Spleen (tissue), 7 donors: ENCODE measurements at regions not wholly inside any gene's neighbourhood (a gene's known extent, or its start where the extent isn't known, plus 50 kb on each side); places are given as distances from the start of the nearest gene placed in this dataset.

Experiments
- POLR2A ChIP-seq, 3 donors: fragments of 450-650 bp; IDR thresholded peaks; one replicate each; pipeline ENCODE4 v1.5.1; 2017; ENCODE audit warnings: antibody characterized with exemption in 3 of 3, mild to moderate bottlenecking in 1 of 3
- POLR2AphosphoS5 ChIP-seq, 3 donors: sonication (generic); formaldehyde crosslinking; IDR thresholded peaks; one replicate each; pipeline ENCODE4 v1.5.1; 2017; ENCODE audit warnings: antibody characterized with exemption in 3 of 3
- TF ChIP-seq, protein P1 (sequence below), 11 experiments: fragments of 200-600 bp in 7 of 11; fragments of 450-650 bp in 4 of 11; sonication (generic) in 4 of 11; IDR thresholded peaks in 8 of 11; conservative IDR thresholded peaks in 3 of 11; 1 replicate in 7 of 11; 2 replicates in 4 of 11; pipeline versions ENCODE4 v1.4.0 to v1.8.0; 2016 to 2021; ENCODE audit warnings: antibody characterized with exemption in 11 of 11, inconsistent platforms in 4 of 11, mild to moderate bottlenecking in 1 of 11
- donor health status: DM: no; HTN: no; CAD: no; lungs with moderate emphysema.
- donor health status: DM: no; HTN: no; CAD: no.
- donor health status: DM: no; HTN: no; CAD: no.

DNA sequence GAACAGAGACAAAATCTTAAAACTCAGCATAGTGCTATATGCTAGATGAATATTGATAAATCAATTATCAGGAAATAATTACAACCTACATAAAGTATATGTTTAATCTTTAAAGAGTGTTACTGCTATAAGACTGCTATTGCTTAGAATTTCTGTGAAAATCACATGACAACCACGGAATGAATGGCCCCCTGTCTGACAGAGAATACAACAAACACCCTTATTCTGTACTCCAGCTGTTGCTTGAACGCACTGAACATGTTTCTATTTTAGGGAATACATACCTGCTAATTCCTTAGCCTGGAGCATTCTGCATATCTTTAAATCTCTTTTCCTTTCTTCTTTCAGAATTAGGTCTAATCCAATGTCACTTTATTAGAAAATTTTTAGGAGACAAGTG is 452.4 kb upstream of the PHF14 start:
- TF ChIP-seq POLR2A (IDR thresholded peaks at IDR 0.05) = no peak
- TF ChIP-seq, protein P1, sequence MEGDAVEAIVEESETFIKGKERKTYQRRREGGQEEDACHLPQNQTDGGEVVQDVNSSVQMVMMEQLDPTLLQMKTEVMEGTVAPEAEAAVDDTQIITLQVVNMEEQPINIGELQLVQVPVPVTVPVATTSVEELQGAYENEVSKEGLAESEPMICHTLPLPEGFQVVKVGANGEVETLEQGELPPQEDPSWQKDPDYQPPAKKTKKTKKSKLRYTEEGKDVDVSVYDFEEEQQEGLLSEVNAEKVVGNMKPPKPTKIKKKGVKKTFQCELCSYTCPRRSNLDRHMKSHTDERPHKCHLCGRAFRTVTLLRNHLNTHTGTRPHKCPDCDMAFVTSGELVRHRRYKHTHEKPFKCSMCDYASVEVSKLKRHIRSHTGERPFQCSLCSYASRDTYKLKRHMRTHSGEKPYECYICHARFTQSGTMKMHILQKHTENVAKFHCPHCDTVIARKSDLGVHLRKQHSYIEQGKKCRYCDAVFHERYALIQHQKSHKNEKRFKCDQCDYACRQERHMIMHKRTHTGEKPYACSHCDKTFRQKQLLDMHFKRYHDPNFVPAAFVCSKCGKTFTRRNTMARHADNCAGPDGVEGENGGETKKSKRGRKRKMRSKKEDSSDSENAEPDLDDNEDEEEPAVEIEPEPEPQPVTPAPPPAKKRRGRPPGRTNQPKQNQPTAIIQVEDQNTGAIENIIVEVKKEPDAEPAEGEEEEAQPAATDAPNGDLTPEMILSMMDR (IDR thresholded peaks at IDR 0.05 in 8 of 11, conservative IDR thresholded peaks at IDR 0.05 in 3 of 11) = no peak
- no peak for TF ChIP-seq POLR2AphosphoS5 (IDR thresholded peaks at IDR 0.05)
